Vagina (tissue), 2 donors: ENCODE measurements at regions not wholly inside any gene's neighbourhood (a gene's known extent, or its start where the extent isn't known, plus 50 kb on each side); places are given as distances from the start of the nearest gene placed in this dataset.

Source experiments
- POLR2A ChIP-seq, 2 donors: fragments of 450-650 bp; IDR thresholded peaks; one replicate each; pipeline ENCODE4 v1.6.1; 2017; ENCODE audit warnings: antibody characterized with exemption in 2 of 2, mild to moderate bottlenecking in 2 of 2, moderate library complexity in 2 of 2
- TF ChIP-seq, protein P1 (sequence below), 3 experiments: fragments of 450-650 bp in 2 of 3; fragments of 200-600 bp in 1 of 3; sonication (generic) in 1 of 3; IDR thresholded peaks; one replicate each; pipeline ENCODE4 v1.5.1; 2017 to 2019; ENCODE audit warnings: antibody characterized with exemption in 3 of 3, mild to moderate bottlenecking in 2 of 3, moderate library complexity in 2 of 3

DNA sequence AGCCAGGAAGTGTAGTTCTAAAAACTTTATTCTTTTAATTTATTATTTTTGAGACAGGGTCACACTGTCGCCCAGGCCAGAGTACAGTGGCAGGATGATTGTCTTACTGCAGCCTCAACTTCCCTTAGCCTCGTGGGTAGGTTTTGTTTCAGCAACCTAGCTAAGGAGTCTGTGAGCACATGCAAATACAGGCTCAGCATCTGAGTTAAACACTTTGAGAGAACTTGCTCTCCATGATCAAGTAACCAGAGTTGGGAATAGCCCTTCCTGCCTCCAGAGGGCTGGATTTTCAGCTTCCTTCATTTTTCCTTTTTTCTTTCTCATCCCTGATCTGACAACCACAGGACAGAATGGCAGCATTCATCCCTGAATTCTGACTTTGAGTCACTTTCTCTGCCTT is 871.3 kb downstream of the GALC start:
- TF ChIP-seq, protein P1, sequence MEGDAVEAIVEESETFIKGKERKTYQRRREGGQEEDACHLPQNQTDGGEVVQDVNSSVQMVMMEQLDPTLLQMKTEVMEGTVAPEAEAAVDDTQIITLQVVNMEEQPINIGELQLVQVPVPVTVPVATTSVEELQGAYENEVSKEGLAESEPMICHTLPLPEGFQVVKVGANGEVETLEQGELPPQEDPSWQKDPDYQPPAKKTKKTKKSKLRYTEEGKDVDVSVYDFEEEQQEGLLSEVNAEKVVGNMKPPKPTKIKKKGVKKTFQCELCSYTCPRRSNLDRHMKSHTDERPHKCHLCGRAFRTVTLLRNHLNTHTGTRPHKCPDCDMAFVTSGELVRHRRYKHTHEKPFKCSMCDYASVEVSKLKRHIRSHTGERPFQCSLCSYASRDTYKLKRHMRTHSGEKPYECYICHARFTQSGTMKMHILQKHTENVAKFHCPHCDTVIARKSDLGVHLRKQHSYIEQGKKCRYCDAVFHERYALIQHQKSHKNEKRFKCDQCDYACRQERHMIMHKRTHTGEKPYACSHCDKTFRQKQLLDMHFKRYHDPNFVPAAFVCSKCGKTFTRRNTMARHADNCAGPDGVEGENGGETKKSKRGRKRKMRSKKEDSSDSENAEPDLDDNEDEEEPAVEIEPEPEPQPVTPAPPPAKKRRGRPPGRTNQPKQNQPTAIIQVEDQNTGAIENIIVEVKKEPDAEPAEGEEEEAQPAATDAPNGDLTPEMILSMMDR (IDR thresholded peaks at IDR 0.05) = no peak
- no peak for TF ChIP-seq POLR2A (IDR thresholded peaks at IDR 0.05)
